NCI-H510A (cell line): ENCODE measurements at regions not wholly inside any gene's neighbourhood (a gene's known extent, or its start where the extent isn't known, plus 50 kb on each side); places are given as distances from the start of the nearest gene placed in this dataset.
"Not testable (repeated sequence)": the region's sequence is repeated elsewhere in the genome, so short reads cannot be mapped to it uniquely, and the experiment has no call there.

ENCODE experiments used
- DNase-seq: peaks from one replicate; lab custom pipeline; 2025; lab: John Stamatoyannopoulos, UW

DNA sequence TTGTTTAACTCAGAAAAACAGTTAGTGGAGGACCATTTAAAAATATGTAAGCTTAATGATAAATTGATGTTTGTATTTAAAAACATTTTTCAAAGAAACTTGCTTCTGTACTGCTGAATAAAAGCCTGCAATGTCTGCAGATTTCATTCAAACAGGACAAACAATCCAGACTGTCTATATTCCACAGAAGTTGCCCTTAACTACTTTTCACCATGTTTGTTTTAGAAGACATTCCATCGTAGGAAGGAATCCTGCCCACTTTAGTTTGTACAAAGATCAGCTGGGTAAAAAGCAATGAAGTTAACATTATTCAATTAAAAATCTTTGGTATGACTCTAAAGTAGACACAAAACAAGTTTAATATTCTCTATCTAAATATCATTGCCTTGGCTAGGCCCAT is 195.7 kb upstream of the CCNH start:
- no peak for DNase-seq

DNA sequence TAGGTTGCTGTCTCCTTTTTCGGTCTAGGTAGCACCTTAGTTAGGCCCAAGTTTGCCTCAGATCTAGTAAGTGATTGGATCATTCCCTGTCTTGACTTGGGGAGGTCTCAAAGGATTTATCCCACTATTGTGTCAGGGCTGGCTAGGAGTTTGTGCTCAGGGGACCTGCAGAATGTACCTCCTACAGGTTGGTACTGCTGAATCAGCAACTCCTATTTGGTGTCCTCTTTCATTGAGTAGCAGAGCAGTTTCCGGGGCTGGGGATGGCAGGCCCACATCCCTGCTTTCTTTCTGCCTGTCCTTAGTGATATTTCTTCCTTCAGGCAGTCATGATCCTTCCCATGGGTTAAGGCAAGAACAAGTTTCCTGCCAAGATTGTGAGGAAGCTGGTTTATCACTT is 192.9 kb upstream of the CCNH start:
- no peak for DNase-seq

DNA sequence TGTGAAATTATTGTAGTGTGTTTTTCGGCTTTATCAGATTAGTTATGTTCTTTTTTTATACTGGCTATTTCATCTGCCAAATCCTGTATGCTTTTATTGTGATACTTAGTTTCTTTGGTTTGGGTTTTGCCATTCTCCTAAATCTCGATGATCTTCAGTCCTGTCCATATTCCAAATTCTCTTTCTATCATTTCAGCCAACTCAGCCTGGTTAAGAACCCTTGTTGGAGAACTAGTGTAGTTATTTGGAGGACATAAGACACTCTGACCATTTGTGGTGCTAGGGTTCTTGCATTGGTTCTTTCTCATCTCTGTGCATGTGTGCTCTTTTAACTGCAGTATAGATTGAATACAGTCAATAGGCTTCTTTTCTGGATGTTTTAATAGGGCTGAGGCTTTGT is 187.0 kb upstream of the CCNH start:
- no peak for DNase-seq

DNA sequence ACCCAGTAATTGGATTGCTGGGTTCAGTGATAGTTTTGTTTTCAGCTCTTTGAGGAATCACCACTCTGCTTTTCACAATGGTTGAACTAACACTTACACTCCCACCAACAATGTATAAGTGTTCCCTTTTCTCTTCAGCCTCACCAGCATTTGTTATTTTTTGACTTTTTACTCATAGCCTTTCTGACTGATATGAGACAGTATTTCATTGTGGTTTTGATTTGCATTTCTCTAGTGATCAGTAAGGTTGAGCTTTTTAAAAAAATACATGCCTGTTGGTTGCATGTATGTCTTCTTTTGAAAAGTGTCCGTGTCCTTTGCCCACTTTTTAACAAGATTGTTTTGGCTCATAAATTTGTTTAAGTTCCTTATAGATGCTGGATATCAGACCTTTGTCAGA is 185.7 kb upstream of the CCNH start:
- DNase-seq, result no peak

DNA sequence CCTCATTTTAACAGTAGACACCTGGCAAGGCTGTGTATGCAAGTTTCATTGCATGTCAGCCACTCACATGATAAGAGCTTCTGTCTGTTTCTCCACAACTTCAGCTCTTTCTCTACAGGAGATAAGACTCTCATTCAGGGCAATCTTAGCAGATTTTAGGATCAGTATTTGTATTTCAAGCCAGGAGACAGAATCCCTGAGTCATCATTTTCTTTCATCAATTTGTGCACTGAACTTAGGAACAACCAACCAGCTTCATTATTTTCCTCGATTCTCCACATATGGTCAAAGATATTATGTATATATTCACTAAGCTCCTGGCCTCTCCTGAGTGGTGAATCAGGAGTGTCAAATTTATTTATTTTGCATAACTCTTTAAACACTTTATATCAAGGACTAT is 181.8 kb upstream of the CCNH start:
- DNase-seq, result no peak

GRCh38 chr5:87589587-87589986 is 176.9 kb upstream of the CCNH start:
- DNase-seq, result no peak

GRCh38 chr5:87588316-87588715 is 175.6 kb upstream of the CCNH start:
- no peak for DNase-seq

DNA sequence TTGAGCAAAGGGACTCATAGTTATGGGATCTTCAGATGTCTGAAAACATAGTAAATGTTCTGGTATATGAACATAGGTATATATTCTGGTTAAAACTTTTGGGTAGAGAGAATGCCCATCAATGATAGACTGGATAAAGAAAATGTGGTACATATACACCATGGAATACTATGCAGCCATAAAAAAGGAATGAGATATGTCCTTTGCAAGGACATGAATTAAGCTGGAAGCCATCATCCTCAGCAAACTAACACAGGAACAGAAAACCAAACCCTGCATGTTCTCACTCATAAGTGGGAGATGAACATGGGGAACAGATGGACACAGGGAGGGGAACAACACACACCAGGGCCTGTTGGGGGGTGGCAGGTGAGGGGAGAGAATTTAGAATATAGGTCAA is 171.0 kb upstream of the CCNH start:
- DNase-seq, result not testable (repeated sequence)

DNA sequence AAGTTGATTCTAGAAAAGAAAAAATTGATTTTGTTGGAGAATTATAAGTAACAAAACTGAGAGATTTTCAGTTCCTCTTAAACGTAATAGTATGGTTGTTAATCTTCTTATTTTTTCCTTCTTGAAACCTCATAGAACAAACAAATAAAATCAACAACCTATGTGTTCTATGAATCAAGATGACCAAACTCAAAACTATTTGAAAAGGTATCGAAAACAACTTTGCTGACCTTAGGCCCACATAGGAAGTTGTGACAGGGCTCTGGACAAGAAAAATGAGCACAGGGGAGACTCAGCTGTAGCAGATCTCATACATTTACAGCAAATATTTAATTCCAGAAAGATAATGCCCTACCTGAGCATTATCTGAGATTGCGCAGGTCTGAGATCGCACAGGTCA is 169.4 kb upstream of the CCNH start:
- no peak for DNase-seq

DNA sequence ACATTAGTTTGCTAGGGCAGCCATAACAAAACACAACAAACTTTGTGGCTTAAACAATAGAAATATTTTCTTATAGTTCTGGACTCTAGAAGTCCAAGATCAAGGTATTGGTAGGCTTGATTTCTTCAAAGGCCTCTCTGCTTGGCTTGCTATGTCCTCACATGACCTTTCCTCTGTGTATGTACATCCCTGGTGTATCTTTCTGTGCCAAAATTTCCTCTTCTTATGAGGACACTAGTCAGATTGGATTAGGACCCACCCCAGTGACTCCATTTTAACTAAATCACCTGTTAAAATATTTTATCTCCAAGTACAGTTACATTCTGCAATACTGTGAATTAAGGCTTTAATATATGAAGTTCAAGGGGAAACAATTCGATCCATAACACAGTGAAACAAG is 168.9 kb upstream of the CCNH start:
- DNase-seq, result no peak

- DNase-seq, result no peak
Measured at GRCh38 chr5:87579678-87580077, 166.9 kb upstream of the CCNH start.

DNA sequence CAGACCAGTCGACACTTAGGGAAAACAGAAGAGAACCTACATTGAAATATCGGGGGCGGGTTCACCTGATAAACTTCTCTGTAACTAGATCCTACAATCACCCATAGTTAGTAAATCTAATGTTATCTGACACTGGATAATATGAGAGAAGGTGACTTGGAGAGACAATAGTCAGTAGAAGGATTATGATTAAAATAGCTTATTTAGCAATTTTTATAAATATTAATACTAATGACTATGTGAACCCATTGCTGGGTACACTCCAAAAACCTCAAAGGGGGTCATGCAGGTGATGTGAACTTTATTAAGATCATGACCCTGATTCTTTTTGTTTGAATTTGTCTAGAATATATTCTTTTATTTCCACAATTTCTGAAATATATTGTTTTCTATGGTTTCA is 164.1 kb upstream of the CCNH start:
- DNase-seq, result no peak

- DNase-seq, result not testable (repeated sequence)
Measured at GRCh38 chr5:87576306-87576705, 163.6 kb upstream of the CCNH start.

DNA sequence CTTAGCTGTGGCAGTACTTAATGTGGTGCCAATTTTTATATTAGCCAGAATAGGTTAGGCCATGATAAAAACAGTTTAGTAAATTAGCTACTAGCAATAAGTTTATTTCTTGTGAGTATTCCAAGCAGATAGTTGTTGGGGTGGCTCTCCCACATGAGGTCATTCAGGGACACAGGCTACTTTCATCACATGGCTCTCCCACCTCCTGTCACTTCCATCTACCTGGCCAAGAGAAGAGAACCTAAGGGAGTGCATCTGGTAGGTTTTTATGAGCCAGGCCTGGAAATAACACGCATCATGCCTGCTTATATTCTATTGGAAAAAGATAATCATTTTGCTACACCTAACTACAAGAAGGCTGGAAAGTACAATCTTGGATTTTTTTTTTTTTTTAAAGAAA is 161.4 kb upstream of the CCNH start:
- no peak for DNase-seq

- DNase-seq, result no peak
Measured at GRCh38 chr5:87572611-87573010, 159.9 kb upstream of the CCNH start.

DNA sequence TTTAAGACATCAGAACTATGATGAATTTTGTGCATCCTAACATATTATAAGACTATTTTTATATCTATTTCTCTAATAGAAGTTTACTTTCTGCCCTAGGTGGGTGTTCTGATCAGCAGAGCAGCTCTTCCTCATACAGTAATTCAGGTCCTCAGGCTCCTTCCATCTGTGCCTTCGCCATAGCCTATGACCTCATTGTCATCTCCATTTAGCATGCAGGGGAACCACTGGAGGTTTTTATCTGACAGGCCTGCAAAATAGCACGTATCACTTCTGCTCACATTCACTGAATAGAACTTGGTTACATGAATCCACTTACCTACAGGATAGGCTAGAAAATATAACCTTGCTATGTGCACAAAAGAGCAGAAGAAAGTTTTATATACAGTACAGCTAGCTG is 159.4 kb upstream of the CCNH start:
- no peak for DNase-seq

GRCh38 chr5:87570366-87570765 is 157.6 kb upstream of the CCNH start:
- no peak for DNase-seq

DNA sequence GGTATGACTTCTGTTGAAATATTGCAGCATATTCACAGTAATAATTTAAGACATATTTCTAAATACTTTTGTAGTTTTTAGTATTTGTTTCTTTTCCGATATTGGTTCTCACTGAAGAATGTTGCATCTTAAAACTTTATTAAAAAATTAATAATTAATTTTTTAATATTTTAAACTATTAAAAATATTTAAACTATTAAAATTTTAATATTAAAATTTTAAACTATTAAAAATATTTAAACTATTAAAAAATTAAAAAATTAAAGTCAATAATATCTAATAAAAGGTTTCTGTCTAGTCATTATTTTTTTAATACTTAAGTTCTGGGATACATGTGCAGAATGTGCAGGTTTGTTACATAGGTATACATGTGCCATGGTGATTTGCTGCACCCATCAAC is 149.3 kb upstream of the CCNH start:
- DNase-seq, result no peak

DNA sequence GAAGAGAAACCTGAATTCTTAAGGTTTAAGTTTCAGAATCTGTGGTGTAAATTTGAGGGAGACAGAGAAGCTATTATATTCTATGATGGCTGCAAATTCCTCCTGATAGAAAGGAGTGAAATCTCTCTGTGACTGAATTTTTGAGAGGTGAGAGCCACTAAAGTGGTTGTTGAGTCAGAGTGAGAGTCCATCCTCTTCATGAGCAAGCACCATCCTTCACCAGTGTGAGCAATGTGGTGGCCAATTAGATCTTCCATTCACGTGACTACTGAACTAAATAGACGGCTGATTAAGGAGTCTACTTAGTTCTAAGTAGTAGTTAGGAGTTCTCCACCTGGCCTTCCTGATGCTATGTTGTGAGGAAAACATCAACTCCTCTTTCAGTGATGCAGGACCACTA is 147.8 kb upstream of the CCNH start:
- no peak for DNase-seq

DNA sequence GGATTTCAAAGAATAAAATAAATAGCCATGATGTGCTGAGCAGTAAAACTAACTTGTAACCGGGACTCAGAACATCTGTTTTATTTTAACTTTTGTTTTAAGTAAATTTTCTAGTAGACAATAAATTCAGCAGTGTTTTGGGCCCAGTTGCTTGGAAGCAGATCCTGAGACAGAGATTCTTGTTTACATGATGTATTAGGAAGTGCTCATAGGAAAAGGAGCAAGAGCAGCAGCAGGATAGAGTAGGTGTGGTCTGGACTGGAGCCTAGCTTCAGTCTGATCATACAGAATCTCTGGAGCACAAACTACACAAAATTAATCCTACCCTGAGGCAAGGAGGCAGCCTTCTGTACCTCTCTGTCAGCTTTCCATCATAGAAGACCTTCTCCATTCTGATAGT is 139.2 kb upstream of the CCNH start:
- no peak for DNase-seq

GRCh38 chr5:87541676-87542075 is 128.9 kb upstream of the CCNH start:
- no peak for DNase-seq

- no peak for DNase-seq
Measured at GRCh38 chr5:87541033-87541432, 128.3 kb upstream of the CCNH start.

DNA sequence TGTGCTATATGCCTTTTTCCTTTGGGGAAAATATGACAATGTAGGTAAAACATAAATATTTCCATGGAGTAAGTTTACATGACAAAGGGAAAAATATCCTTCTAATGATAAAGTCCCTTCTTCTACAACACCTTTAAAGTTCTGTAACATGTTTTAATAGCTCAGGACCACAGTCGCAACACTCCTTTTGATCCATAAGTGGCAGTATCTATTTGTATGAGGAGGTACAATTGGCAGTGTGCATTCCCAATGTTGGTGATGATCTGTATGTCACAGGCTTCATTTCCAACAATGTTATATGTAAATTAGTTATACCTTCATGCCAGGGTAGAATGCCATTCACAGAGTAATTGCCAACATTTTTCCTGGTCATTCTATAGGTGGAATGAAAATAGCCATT is 127.1 kb upstream of the CCNH start:
- no peak for DNase-seq

GRCh38 chr5:87536365-87536764 is 123.6 kb upstream of the CCNH start:
- no peak for DNase-seq

DNA sequence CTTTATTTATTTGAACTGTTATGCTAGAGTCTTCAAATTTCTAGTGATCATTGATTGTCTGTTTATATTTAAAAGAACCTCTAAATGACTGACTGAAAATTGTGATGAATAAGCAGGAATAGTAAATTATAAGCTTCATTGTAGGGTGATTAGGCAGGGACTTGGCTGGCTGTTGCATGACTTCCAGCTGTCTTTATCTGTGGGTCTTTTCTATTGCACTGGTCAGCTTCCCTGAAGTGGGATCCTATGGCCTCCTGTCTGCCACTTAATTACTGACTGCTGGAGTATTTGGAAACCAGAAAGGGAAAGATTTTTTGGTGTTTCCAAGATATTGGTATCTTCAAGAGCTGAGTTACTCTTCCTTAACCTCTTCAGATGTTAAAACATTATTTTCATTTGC is 123.0 kb upstream of the CCNH start:
- no peak for DNase-seq
